Suprapubic skin (tissue), 4 donors: ENCODE measurements at regions not wholly inside any gene's neighbourhood (a gene's known extent, or its start where the extent isn't known, plus 50 kb on each side); places are given as distances from the start of the nearest gene placed in this dataset.
"Not testable (repeated sequence)": the region's sequence is repeated elsewhere in the genome, so short reads cannot be mapped to it uniquely, and the experiment has no call there.

Experiments used
- POLR2A ChIP-seq, 2 donors: fragments of 450-650 bp; IDR thresholded peaks; one replicate each; pipeline ENCODE4 v1.6.1; 2017; ENCODE audit warnings: antibody characterized with exemption in 2 of 2, mild to moderate bottlenecking in 2 of 2, moderate library complexity in 2 of 2
- POLR2AphosphoS5 ChIP-seq, 3 donors: sonication (generic); formaldehyde crosslinking; IDR thresholded peaks; one replicate each; pipeline ENCODE4 v1.6.1; 2017; ENCODE audit warnings: antibody characterized with exemption in 3 of 3
- TF ChIP-seq, protein P1 (sequence below), 2 donors: fragments of 200-600 bp in 1 of 2; fragments of 450-650 bp in 1 of 2; sonication (generic) in 1 of 2; IDR thresholded peaks; one replicate each; pipeline ENCODE4 v1.5.1; 2016 to 2019; ENCODE audit warnings: antibody characterized with exemption in 2 of 2, mild to moderate bottlenecking in 1 of 2, moderate library complexity in 1 of 2

DNA sequence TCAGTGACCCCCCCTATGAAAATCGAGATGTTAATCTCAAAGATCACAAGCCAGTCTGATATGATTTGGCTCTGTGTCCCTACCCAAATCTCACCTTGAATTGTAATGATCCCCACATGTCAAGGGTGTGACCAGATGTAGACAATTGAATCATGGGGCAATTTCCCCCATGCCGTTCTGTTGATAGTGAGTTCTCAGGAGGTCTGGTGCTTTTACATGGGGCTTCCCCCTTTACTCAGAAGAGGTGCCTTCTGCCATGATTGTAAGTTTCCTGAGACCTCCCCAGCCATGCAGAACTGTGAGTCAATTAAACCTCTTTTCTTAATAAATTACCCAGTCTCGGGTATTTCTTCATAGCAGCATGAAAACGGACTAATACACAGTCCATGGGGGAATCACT lies 459.5 kb downstream of the MFSD1 start:
- TF ChIP-seq POLR2AphosphoS5, POLR2A (IDR thresholded peaks at IDR 0.05): not testable (repeated sequence)
- TF ChIP-seq, protein P1, sequence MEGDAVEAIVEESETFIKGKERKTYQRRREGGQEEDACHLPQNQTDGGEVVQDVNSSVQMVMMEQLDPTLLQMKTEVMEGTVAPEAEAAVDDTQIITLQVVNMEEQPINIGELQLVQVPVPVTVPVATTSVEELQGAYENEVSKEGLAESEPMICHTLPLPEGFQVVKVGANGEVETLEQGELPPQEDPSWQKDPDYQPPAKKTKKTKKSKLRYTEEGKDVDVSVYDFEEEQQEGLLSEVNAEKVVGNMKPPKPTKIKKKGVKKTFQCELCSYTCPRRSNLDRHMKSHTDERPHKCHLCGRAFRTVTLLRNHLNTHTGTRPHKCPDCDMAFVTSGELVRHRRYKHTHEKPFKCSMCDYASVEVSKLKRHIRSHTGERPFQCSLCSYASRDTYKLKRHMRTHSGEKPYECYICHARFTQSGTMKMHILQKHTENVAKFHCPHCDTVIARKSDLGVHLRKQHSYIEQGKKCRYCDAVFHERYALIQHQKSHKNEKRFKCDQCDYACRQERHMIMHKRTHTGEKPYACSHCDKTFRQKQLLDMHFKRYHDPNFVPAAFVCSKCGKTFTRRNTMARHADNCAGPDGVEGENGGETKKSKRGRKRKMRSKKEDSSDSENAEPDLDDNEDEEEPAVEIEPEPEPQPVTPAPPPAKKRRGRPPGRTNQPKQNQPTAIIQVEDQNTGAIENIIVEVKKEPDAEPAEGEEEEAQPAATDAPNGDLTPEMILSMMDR (IDR thresholded peaks at IDR 0.05): not testable (repeated sequence)
